CD4-positive, alpha-beta T cell (primary cell): ENCODE measurements at regions not wholly inside any gene's neighbourhood (a gene's known extent, or its start where the extent isn't known, plus 50 kb on each side); places are given as distances from the start of the nearest gene placed in this dataset.

Experiments
- ATAC-seq: fragments of 200-7000 bp; cut with Tn5 transposase; one replicate; pipeline ENCODE4 v1.10.0; 2022; ENCODE audit warnings: mild to moderate bottlenecking; ENCODE audit not compliant: poor library complexity
- CTCF ChIA-PET: fragments of 350-600 bp; sonication (Branson Sonifier 250); formaldehyde crosslinking; loops from one replicate; lab custom pipeline; 2021; ENCODE audit warnings: antibody characterized with exemption, inconsistent platforms; lab: Charles Lee
- POLR2A ChIA-PET: fragments of 350-600 bp; sonication (Branson Sonifier 250); formaldehyde crosslinking; loops from one replicate; lab custom pipeline; 2021; ENCODE audit warnings: antibody characterized with exemption, inconsistent platforms; lab: Charles Lee
- DNase-seq, 14 experiments: peaks; one replicate each; pipeline ENCODE4 v3.0.0-alpha.2; 2013 to 2020; ENCODE audit warnings: mixed read lengths in 2 of 14
- H3K27ac ChIP-seq, 2 donors: one replicate each; pipeline versions ENCODE4 v1.5.1 to v1.7.0; 2013; ENCODE audit warnings: low read length in 2 of 2, low read depth in 1 of 2, mild to moderate bottlenecking in 1 of 2
- H3K27me3 ChIP-seq, 2 experiments: 1 replicate in 1 of 2; 2 replicates in 1 of 2; pipeline versions ENCODE4 v1.6.1 to v1.7.0; 2013; ENCODE audit warnings: low read length in 2 of 2, control low read depth in 1 of 2, mild to moderate bottlenecking in 1 of 2, moderate library complexity in 1 of 2; ENCODE audit not compliant: insufficient read depth in 2 of 2, control insufficient read depth in 1 of 2
- H3K36me3 ChIP-seq: one replicate; pipeline ENCODE4 v1.6.1; 2013; ENCODE audit warnings: low read length, control low read depth; ENCODE audit not compliant: insufficient read depth
- H3K4me1 ChIP-seq: one replicate; pipeline ENCODE4 v1.6.1; 2013; ENCODE audit warnings: low read length, control low read depth; ENCODE audit not compliant: insufficient read depth
- H3K4me3 ChIP-seq: one replicate; pipeline ENCODE4 v1.5.1; 2013; ENCODE audit warnings: mild to moderate bottlenecking, low read length, moderate library complexity
- H3K9me3 ChIP-seq, 2 experiments: 1 replicate in 1 of 2; 2 replicates in 1 of 2; pipeline versions ENCODE4 v1.6.1 to v1.7.0; 2013; ENCODE audit warnings: low read length in 2 of 2, mild to moderate bottlenecking in 2 of 2, control low read depth in 1 of 2, moderate library complexity in 1 of 2; ENCODE audit not compliant: control insufficient read depth in 1 of 2, insufficient read depth in 1 of 2
- H3K27ac Mint-ChIP-seq: one replicate; pipeline ENCODE4 v1.8.0; 2020; ENCODE audit warnings: mixed read lengths
- H3K27me3 Mint-ChIP-seq: one replicate; pipeline ENCODE4 v1.8.0; 2021; ENCODE audit warnings: mixed read lengths
- H3K36me3 Mint-ChIP-seq: one replicate; pipeline ENCODE4 v1.8.0; 2021; ENCODE audit warnings: low read depth, mixed read lengths
- H3K4me1 Mint-ChIP-seq: one replicate; pipeline ENCODE4 v1.8.0; 2021; ENCODE audit warnings: low read depth, mixed read lengths
- H3K4me3 Mint-ChIP-seq: one replicate; pipeline ENCODE4 v1.8.0; 2020; ENCODE audit warnings: mild to moderate bottlenecking, mixed read lengths
- H3K9me3 Mint-ChIP-seq: one replicate; pipeline ENCODE4 v1.8.0; 2020; ENCODE audit warnings: mixed read lengths
- CTCF ChIP-seq: fragments of 200-600 bp; IDR thresholded peaks from one replicate; pipeline ENCODE4 v1.8.0; 2022; ENCODE audit warnings: antibody characterized with exemption, mild to moderate bottlenecking
- intact Hi-C, 2 experiments: fragments of 100-400 bp; cut with DNase I in 1 of 2; cut with micrococcal nuclease in 1 of 2; formaldehyde crosslinking; loops; one replicate each; pipeline versions ENCODE4 v1.15.1 to v1.9.0; 2023 to 2025; cut with DNase I, micrococcal nuclease

- Mint-ChIP-seq H3K4me3 (no peak overlapping the region), H3K27me3 (peaks cover 15% of the 10 kb centered on the region), H3K4me1 (no peaks in the 10 kb centered on the region), H3K27ac (no peak overlapping the region), H3K9me3 (no peaks in the 10 kb centered on the region), H3K36me3 (no peaks in the 10 kb centered on the region)
- Histone ChIP-seq H3K36me3 (no peaks in the 10 kb centered on the region), H3K9me3 (no peaks in the 10 kb centered on the region), H3K27ac (no peak overlapping the region), H3K27me3 (no peaks in the 10 kb centered on the region), H3K4me1 (peaks cover 6% of the 10 kb centered on the region), H3K4me3 (no peak overlapping the region)
- ChIA-PET POLR2A (interaction anchor here (3.9 kb wide), 1 partner anchor 98 kb away, joined by 16 read pairs; no protein-coding TSS in a partner anchor), CTCF (interaction anchor here (0.6 to 5.4 kb wide), 5 partner anchors 13 to 599 kb away, joined by 3 to 53 read pairs (median 3); no protein-coding TSS in a partner anchor)
- intact Hi-C loops, result loop anchor here (1.0 to 10.0 kb wide), 5 partner anchors 98 to 436 kb away; no protein-coding TSS in a partner anchor
- TF ChIP-seq CTCF, result peak; percentile 77
- DNase-seq (no peak), ATAC-seq (no peak)
Observed at GRCh38 chr9:33722359-33722675, 73.0 kb upstream of the PRSS3 start.

GRCh38 chr9:33728613-33729012 is 66.7 kb upstream of the PRSS3 start:
- DNase-seq, result no peak
- intact Hi-C loops, result loop anchor here in 1 of 2 experiments (10.0 kb wide), 1 partner anchor 354 kb away; no protein-coding TSS in a partner anchor
- Mint-ChIP-seq H3K4me1 (no peaks in the 10 kb centered on the region), H3K9me3 (no peaks in the 10 kb centered on the region), H3K27me3 (peaks cover 23% of the 10 kb centered on the region), H3K36me3 (no peaks in the 10 kb centered on the region), H3K27ac (no peak overlapping the region), H3K4me3 (no peak overlapping the region)
- ATAC-seq, result no peak
- Histone ChIP-seq H3K36me3 (no peaks in the 10 kb centered on the region), H3K4me1 (no peaks in the 10 kb centered on the region), H3K27me3 (peaks cover 0 to 4% of the 10 kb centered on the region in 2 experiments), H3K27ac (no peak overlapping the region), H3K9me3 (no peaks in the 10 kb centered on the region), H3K4me3 (no peak overlapping the region)
- ChIA-PET POLR2A (no interaction called here), CTCF (interaction anchor here (1.8 kb wide), 1 partner anchor 105 kb away, joined by 8 read pairs; no protein-coding TSS in a partner anchor)
- TF ChIP-seq CTCF, result no peak

- no peaks in the 10 kb centered on the region for H3K4me1 Mint-ChIP-seq
- intact Hi-C loops, result no loop called here
- no peak for TF ChIP-seq CTCF
- H3K9me3 Mint-ChIP-seq, result no peaks in the 10 kb centered on the region
- DNase-seq (no peak), ATAC-seq (no peak)
- H3K36me3 Mint-ChIP-seq, result no peaks in the 10 kb centered on the region
- H3K27me3 ChIP-seq, result peaks cover 4 to 6% of the 10 kb centered on the region in 2 experiments
- H3K4me1 ChIP-seq, result no peaks in the 10 kb centered on the region
- no peak overlapping the region for H3K27ac ChIP-seq
- ChIA-PET POLR2A (no interaction called here), CTCF (interaction anchor here (1.4 kb wide), 1 partner anchor 107 kb away, joined by 3 read pairs; no protein-coding TSS in a partner anchor)
- peaks cover 31% of the 10 kb centered on the region for H3K27me3 Mint-ChIP-seq
- no peak overlapping the region for H3K27ac Mint-ChIP-seq
- H3K4me3 ChIP-seq, result no peak overlapping the region
- H3K9me3 ChIP-seq, result no peaks in the 10 kb centered on the region
- no peaks in the 10 kb centered on the region for H3K36me3 ChIP-seq
- H3K4me3 Mint-ChIP-seq, result no peak overlapping the region
Observed at GRCh38 chr9:33731142-33731541, 64.2 kb upstream of the PRSS3 start.
